Activated naive CD4-positive, alpha-beta T cell treated with anti-CD3 and anti-CD28 coated beads for 36 hours (primary cell): ENCODE measurements at regions not wholly inside any gene's neighbourhood (a gene's known extent, or its start where the extent isn't known, plus 50 kb on each side); places are given as distances from the start of the nearest gene placed in this dataset.

ENCODE experiments used
- CTCF ChIA-PET: fragments of 350-600 bp; sonication (Branson Sonifier 250); formaldehyde crosslinking; loops from one replicate; lab custom pipeline; 2021; ENCODE audit warnings: antibody characterized with exemption; lab: Charles Lee
- DNase-seq: peaks from one replicate; pipeline ENCODE4 v3.0.0-alpha.2; 2020
- H3K27ac Mint-ChIP-seq: one replicate; pipeline ENCODE4 v1.8.0; 2021; ENCODE audit warnings: mild to moderate bottlenecking, mixed read lengths
- H3K27me3 Mint-ChIP-seq: one replicate; pipeline ENCODE4 v1.8.0; 2021; ENCODE audit warnings: low read depth, mixed read lengths
- H3K36me3 Mint-ChIP-seq: one replicate; pipeline ENCODE4 v1.8.0; 2021; ENCODE audit warnings: low read depth, mixed read lengths
- H3K4me1 Mint-ChIP-seq: one replicate; pipeline ENCODE4 v1.8.0; 2021; ENCODE audit warnings: low read depth, mixed read lengths
- H3K4me3 Mint-ChIP-seq: one replicate; pipeline ENCODE4 v1.8.0; 2021; ENCODE audit warnings: mild to moderate bottlenecking, moderate library complexity, mixed read lengths
- H3K9me3 Mint-ChIP-seq: one replicate; pipeline ENCODE4 v1.8.0; 2021; ENCODE audit warnings: mixed read lengths
- intact Hi-C: fragments of 100-400 bp; cut with micrococcal nuclease; formaldehyde crosslinking; loops from one replicate; pipeline ENCODE4 v1.15.1; 2023

DNA sequence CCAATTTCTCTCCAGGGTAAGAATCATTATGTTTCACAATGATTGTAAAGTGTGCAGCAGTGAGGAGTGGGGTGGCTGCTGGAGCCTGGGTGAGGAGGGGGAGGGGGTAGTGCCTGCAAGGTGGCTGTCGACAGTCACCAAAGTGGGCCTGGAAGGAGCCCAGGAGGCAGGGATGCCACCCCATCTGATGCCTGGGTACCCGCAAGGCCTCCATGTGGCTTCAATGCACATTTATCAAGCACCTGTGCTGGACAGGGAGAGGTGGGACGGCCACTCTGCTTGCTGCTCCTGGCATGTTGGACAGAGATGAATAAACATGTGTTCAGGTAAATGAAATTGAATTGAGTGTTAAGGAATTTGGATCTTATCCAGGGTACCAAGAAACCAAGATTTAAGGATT lies 78.8 kb upstream of the DISP3 start:
- H3K4me3 Mint-ChIP-seq: no peak overlapping the region
- no peaks in the 10 kb centered on the region for H3K27me3 Mint-ChIP-seq
- intact Hi-C loops: no loop called here
- no peak overlapping the region for H3K27ac Mint-ChIP-seq
- no peak for DNase-seq
- H3K36me3 Mint-ChIP-seq: no peaks in the 10 kb centered on the region
- H3K4me1 Mint-ChIP-seq: no peaks in the 10 kb centered on the region
- no peaks in the 10 kb centered on the region for H3K9me3 Mint-ChIP-seq
- CTCF ChIA-PET: no interaction called here

- H3K4me3 Mint-ChIP-seq: no peak overlapping the region
- DNase-seq: no peak
- H3K27me3 Mint-ChIP-seq: no peaks in the 10 kb centered on the region
- CTCF ChIA-PET: no interaction called here
- H3K9me3 Mint-ChIP-seq: no peaks in the 10 kb centered on the region
- no peak overlapping the region for H3K27ac Mint-ChIP-seq
- intact Hi-C loops: no loop called here
- no peaks in the 10 kb centered on the region for H3K4me1 Mint-ChIP-seq
- H3K36me3 Mint-ChIP-seq: no peaks in the 10 kb centered on the region
Measured at GRCh38 chr1:11400567-11400966, 78.4 kb upstream of the DISP3 start.

- Mint-ChIP-seq H3K9me3 (peaks cover 6% of the 10 kb centered on the region), H3K36me3 (peaks cover 2% of the 10 kb centered on the region), H3K27me3 (no peaks in the 10 kb centered on the region), H3K4me1 (peaks cover 39% of the 10 kb centered on the region), H3K4me3 (no peak overlapping the region), H3K27ac (peak overlapping the region; percentile 37)
- intact Hi-C loops: loop anchor here (5.0 kb wide), 1 partner anchor 410 kb away; no protein-coding TSS in a partner anchor
- no peak for DNase-seq
- CTCF ChIA-PET: interaction anchor here (0.6 kb wide), 1 partner anchor 43 kb away, joined by 5 read pairs; no protein-coding TSS in a partner anchor
Measured at GRCh38 chr1:11406845-11407244, 72.1 kb upstream of the DISP3 start.

DNA sequence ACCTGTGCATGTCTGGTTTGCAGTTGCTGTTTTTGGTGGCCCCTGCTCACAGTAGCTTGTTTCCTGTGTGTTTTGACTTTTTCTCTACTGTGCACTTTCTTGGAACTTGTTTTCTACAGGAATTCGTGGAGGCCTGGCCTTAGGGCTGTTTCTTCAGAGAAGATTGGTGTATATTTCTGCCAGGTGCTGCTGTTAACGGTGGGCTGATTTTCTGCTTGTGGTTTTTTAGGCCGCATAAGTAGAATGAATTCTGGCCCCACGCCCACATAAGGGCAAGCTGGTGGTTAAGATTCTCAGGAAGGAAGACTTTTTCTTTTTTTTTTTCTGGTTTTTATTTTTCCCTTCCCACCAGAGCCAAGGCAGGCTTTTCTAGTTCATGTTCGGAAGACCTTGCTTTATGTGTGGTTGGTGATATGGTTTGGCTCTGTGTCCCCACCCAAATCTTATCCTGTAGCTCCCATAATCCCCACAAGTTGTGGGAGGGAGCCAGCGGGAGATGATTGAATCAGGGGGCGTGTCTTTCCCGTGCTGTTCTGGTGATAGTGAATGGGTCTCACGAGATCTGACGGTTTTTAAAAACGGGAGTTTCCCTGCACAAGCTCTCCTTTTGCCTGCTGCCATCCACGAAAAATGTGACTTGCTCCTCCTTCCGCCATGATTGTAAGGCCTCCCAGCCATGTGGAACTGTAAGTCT lies 71.5 kb upstream of the DISP3 start:
- Mint-ChIP-seq H3K4me1 (peaks cover 39% of the 10 kb centered on the region), H3K4me3 (no peak overlapping the region), H3K36me3 (peaks cover 2% of the 10 kb centered on the region), H3K27ac (peak overlapping the region; percentile 37), H3K9me3 (peaks cover 6% of the 10 kb centered on the region), H3K27me3 (no peaks in the 10 kb centered on the region)
- CTCF ChIA-PET: interaction anchor here (0.6 kb wide), 1 partner anchor 44 kb away, joined by 5 read pairs; no protein-coding TSS in a partner anchor
- intact Hi-C loops: loop anchor here (5.0 kb wide), 1 partner anchor 410 kb away; no protein-coding TSS in a partner anchor
- DNase-seq: peak; percentile 20

DNA sequence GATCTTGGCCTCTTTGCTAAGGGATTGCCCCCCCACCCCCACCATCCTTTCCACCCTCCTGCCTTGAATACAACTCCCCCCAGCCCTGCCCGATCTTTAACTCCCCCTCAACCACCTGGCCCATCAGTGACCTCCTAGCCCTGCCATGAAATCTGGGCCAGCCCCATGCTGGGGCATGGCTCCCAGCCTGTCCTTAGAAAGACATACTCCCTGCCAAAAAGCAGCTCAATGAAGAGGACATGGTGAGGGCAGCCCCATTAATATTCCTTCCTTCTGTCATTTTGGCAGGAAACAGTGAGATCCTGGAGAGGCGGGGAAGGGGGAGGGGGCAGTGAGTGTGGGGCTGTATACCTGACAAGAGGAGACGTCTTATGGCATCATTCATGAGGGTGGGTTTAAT lies 66.8 kb upstream of the DISP3 start:
- Mint-ChIP-seq H3K27ac (no peak overlapping the region), H3K9me3 (peaks cover 1% of the 10 kb centered on the region), H3K4me1 (peaks cover 26% of the 10 kb centered on the region), H3K36me3 (no peaks in the 10 kb centered on the region), H3K27me3 (no peaks in the 10 kb centered on the region), H3K4me3 (no peak overlapping the region)
- intact Hi-C loops: no loop called here
- CTCF ChIA-PET: no interaction called here
- no peak for DNase-seq

GRCh38 chr1:11413986-11414391 lies 65.0 kb upstream of the DISP3 start:
- Mint-ChIP-seq H3K27ac (no peak overlapping the region), H3K27me3 (no peaks in the 10 kb centered on the region), H3K36me3 (no peaks in the 10 kb centered on the region), H3K4me3 (no peak overlapping the region), H3K4me1 (peaks cover 10% of the 10 kb centered on the region), H3K9me3 (no peaks in the 10 kb centered on the region)
- intact Hi-C loops: no loop called here
- DNase-seq: no peak
- CTCF ChIA-PET: interaction anchor here (0.9 kb wide), 1 partner anchor 173 kb away, joined by 3 read pairs; no protein-coding TSS in a partner anchor

- intact Hi-C loops: no loop called here
Measured at GRCh38 chr1:11414926-11415538, 63.9 kb upstream of the DISP3 start.

GRCh38 chr1:11417162-11417561 lies 61.8 kb upstream of the DISP3 start:
- H3K9me3 Mint-ChIP-seq: no peaks in the 10 kb centered on the region
- H3K4me3 Mint-ChIP-seq: no peak overlapping the region
- H3K36me3 Mint-ChIP-seq: no peaks in the 10 kb centered on the region
- intact Hi-C loops: no loop called here
- DNase-seq: no peak
- H3K4me1 Mint-ChIP-seq: no peaks in the 10 kb centered on the region
- H3K27ac Mint-ChIP-seq: no peak overlapping the region
- CTCF ChIA-PET: no interaction called here
- H3K27me3 Mint-ChIP-seq: no peaks in the 10 kb centered on the region

More at GRCh38 chr1:11414926-11415538, 63.9 kb upstream of the DISP3 start:
- Mint-ChIP-seq H3K27me3 (no peaks in the 10 kb centered on the region), H3K27ac (no peak overlapping the region), H3K36me3 (no peaks in the 10 kb centered on the region), H3K9me3 (no peaks in the 10 kb centered on the region), H3K4me1 (no peaks in the 10 kb centered on the region), H3K4me3 (no peak overlapping the region)
- CTCF ChIA-PET: no interaction called here
- no peak for DNase-seq

- Mint-ChIP-seq H3K9me3 (no peaks in the 10 kb centered on the region), H3K36me3 (no peaks in the 10 kb centered on the region), H3K27ac (no peak overlapping the region), H3K4me3 (no peak overlapping the region), H3K27me3 (no peaks in the 10 kb centered on the region), H3K4me1 (no peaks in the 10 kb centered on the region)
- CTCF ChIA-PET: interaction anchor here (1.2 kb wide), 1 partner anchor 381 kb away, joined by 4 read pairs; no protein-coding TSS in a partner anchor
- DNase-seq: no peak
- intact Hi-C loops: no loop called here
Measured at GRCh38 chr1:11418056-11418455, 60.9 kb upstream of the DISP3 start.

GRCh38 chr1:11421443-11421842 lies 57.5 kb upstream of the DISP3 start:
- H3K36me3 Mint-ChIP-seq: no peaks in the 10 kb centered on the region
- intact Hi-C loops: no loop called here
- CTCF ChIA-PET: no interaction called here
- no peak overlapping the region for H3K4me3 Mint-ChIP-seq
- no peaks in the 10 kb centered on the region for H3K4me1 Mint-ChIP-seq
- H3K9me3 Mint-ChIP-seq: no peaks in the 10 kb centered on the region
- no peak overlapping the region for H3K27ac Mint-ChIP-seq
- DNase-seq: no peak
- no peaks in the 10 kb centered on the region for H3K27me3 Mint-ChIP-seq

DNA sequence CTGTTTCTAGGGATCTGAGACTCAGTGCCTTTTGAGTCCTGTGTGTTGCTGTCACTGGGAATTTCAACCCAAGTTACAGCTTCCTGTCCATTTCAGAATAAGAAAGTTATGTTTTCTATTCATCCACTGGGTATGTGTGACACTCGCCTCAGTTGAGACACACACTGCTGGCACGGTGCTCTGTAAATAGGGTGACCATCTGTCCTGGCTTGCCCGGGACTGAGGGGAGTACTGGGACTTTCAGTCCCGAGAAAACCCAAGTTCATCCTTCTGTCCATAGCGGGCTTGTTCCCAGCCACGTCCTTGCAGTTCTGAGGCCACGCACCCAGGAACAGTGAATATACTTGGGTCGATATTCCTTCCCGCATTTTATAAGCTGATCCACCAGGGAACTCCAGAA lies 56.3 kb upstream of the DISP3 start:
- H3K27me3 Mint-ChIP-seq: no peaks in the 10 kb centered on the region

GRCh38 chr1:11426617-11427016 lies 52.3 kb upstream of the DISP3 start:
- no peak for DNase-seq
- intact Hi-C loops: no loop called here
- CTCF ChIA-PET: no interaction called here
- H3K4me1 Mint-ChIP-seq: peaks cover 2% of the 10 kb centered on the region
- H3K27ac Mint-ChIP-seq: no peak overlapping the region
- H3K4me3 Mint-ChIP-seq: no peak overlapping the region
- no peaks in the 10 kb centered on the region for H3K27me3 Mint-ChIP-seq
- H3K36me3 Mint-ChIP-seq: no peaks in the 10 kb centered on the region
- H3K9me3 Mint-ChIP-seq: no peaks in the 10 kb centered on the region

More for the DNA sequence above, 56.3 kb upstream of the DISP3 start:
- CTCF ChIA-PET: no interaction called here
- H3K9me3 Mint-ChIP-seq: no peaks in the 10 kb centered on the region
- H3K4me3 Mint-ChIP-seq: no peak overlapping the region
- no peaks in the 10 kb centered on the region for H3K36me3 Mint-ChIP-seq
- DNase-seq: no peak
- intact Hi-C loops: no loop called here
- H3K4me1 Mint-ChIP-seq: peaks cover 2% of the 10 kb centered on the region
- H3K27ac Mint-ChIP-seq: no peak overlapping the region

GRCh38 chr1:11428789-11429188 lies 50.2 kb upstream of the DISP3 start:
- DNase-seq: no peak
- Mint-ChIP-seq H3K36me3 (no peaks in the 10 kb centered on the region), H3K9me3 (no peaks in the 10 kb centered on the region), H3K4me3 (no peak overlapping the region), H3K27me3 (no peaks in the 10 kb centered on the region), H3K4me1 (peaks cover 2% of the 10 kb centered on the region), H3K27ac (no peak overlapping the region)
- intact Hi-C loops: no loop called here
- CTCF ChIA-PET: no interaction called here
